Endothelial cell of umbilical vein (primary cell): ENCODE measurements at regions not wholly inside any gene's neighbourhood (a gene's known extent, or its start where the extent isn't known, plus 50 kb on each side); places are given as distances from the start of the nearest gene placed in this dataset.

Experiments
- BruUV-seq: library from RNA; stranded (reverse); fragments of 400-500 nt; replicated peaks from 2 replicates; lab custom pipeline; 2021; lab: Mats Ljungman, UMichigan
- CTCF ChIA-PET: fragments of 300-600, 350-600 bp; sonication (Branson Sonifier 250); formaldehyde crosslinking; loops from one replicate; lab custom pipeline; 2021; ENCODE audit warnings: antibody characterized with exemption, inconsistent platforms; lab: Charles Lee
- POLR2A ChIA-PET: fragments of 300-600, 350-600 bp; sonication (Branson Sonifier 250); formaldehyde crosslinking; loops from one replicate; lab custom pipeline; 2021; ENCODE audit warnings: antibody characterized with exemption, inconsistent platforms; lab: Charles Lee
- DNase-seq: peaks from one replicate; pipeline ENCODE4 v3.0.0-alpha.2; 2011; ENCODE audit warnings: low read depth, low spot score
- FAIRE-seq: peaks from 2 replicates; lab custom pipeline; 2011; peaks lifted over from hg19 to GRCh38; lab: Jason Lieb, UNC
- H2AFZ ChIP-seq: 2 replicates; pipeline ENCODE4 v1.6.0; 2012; ENCODE audit warnings: low read depth, low read length, control low read depth, inconsistent platforms
- H3K27ac ChIP-seq: 2 replicates; pipeline ENCODE4 v1.5.1; 2011; ENCODE audit warnings: low read depth, mild to moderate bottlenecking, control low read depth, low read length, moderate library complexity; ENCODE audit not compliant: insufficient read depth
- H3K27me3 ChIP-seq, 2 experiments: 2 replicates each; pipeline versions ENCODE4 v1.6.0 to v1.6.1; 2011; ENCODE audit warnings: low read length in 2 of 2, mixed read lengths in 1 of 2; ENCODE audit not compliant: control insufficient read depth in 2 of 2, insufficient read depth in 2 of 2
- H3K36me3 ChIP-seq, 2 experiments: 2 replicates in 1 of 2; 3 replicates in 1 of 2; pipeline ENCODE4 v1.5.1; 2011; ENCODE audit warnings: low read length in 2 of 2, mild to moderate bottlenecking in 1 of 2, moderate library complexity in 1 of 2; ENCODE audit not compliant: control insufficient read depth in 2 of 2, insufficient read depth in 2 of 2; ENCODE audit errors: extremely low read depth in 1 of 2
- H3K4me1 ChIP-seq: 3 replicates; pipeline ENCODE4 v1.5.1; 2011; ENCODE audit warnings: mild to moderate bottlenecking, low read length; ENCODE audit not compliant: control insufficient read depth, insufficient read depth; ENCODE audit errors: extremely low read depth
- H3K4me2 ChIP-seq: 2 replicates; pipeline ENCODE4 v1.6.1; 2011; ENCODE audit warnings: low read length, control low read depth, mixed read lengths; ENCODE audit not compliant: insufficient read depth
- H3K4me3 ChIP-seq, 3 experiments: fragments of 200-600 bp in 1 of 3; sonication (generic), shearing (Covaris generic) in 1 of 3; replicated peaks in 1 of 3; 2 replicates each; pipeline ENCODE4 v1.5.1; 2011 to 2016; ENCODE audit warnings: control low read depth in 3 of 3, low read length in 3 of 3, mild to moderate bottlenecking in 2 of 3, inconsistent platforms in 1 of 3, low read depth in 1 of 3, moderate library complexity in 1 of 3; ENCODE audit not compliant: insufficient read depth in 1 of 3
- H3K79me2 ChIP-seq: 2 replicates; pipeline ENCODE4 v1.6.0; 2012; ENCODE audit warnings: low read length, inconsistent platforms; ENCODE audit not compliant: control insufficient read depth, insufficient read depth
- H3K9ac ChIP-seq: replicated peaks from 2 replicates; pipeline ENCODE3; 2011; ENCODE audit warnings: low read length, control low read depth; ENCODE audit not compliant: insufficient read depth; ENCODE audit errors: extremely low read depth
- H3K9me1 ChIP-seq: replicated peaks from 3 replicates; pipeline ENCODE4 v1.6.0; 2011; ENCODE audit warnings: mild to moderate bottlenecking, low read length; ENCODE audit not compliant: control insufficient read depth, insufficient read depth; ENCODE audit errors: extremely low read depth
- H3K9me3 ChIP-seq: replicated peaks from 2 replicates; pipeline ENCODE4 v1.5.1; 2012; ENCODE audit warnings: low read length, inconsistent platforms; ENCODE audit not compliant: control insufficient read depth, insufficient read depth
- H4K20me1 ChIP-seq: replicated peaks from 2 replicates; pipeline ENCODE3; 2011; ENCODE audit warnings: mild to moderate bottlenecking, low read length; ENCODE audit not compliant: control insufficient read depth, insufficient read depth; ENCODE audit errors: extremely low read depth
- CTCF ChIP-seq, 2 donors: IDR thresholded peaks; 1 replicate in 1 of 2; 2 replicates in 1 of 2; pipeline ENCODE4 v1.5.1; 2011; ENCODE audit warnings: low read length in 2 of 2, mild to moderate bottlenecking in 2 of 2, moderate library complexity in 2 of 2, control low read depth in 1 of 2, inconsistent platforms in 1 of 2, low read depth in 1 of 2; ENCODE audit not compliant: insufficient read depth in 1 of 2; ENCODE audit errors: extremely low read depth in 1 of 2
- EZH2 ChIP-seq: IDR thresholded peaks from 2 replicates; pipeline ENCODE4 v1.6.1; 2012; ENCODE audit warnings: borderline replicate concordance, low read depth, mild to moderate bottlenecking, moderate library complexity, low read length, inconsistent platforms; ENCODE audit not compliant: severe bottlenecking
- FOS ChIP-seq: IDR thresholded peaks from 2 replicates; pipeline ENCODE4 v1.6.1; 2011; ENCODE audit warnings: mild to moderate bottlenecking, low read length, moderate library complexity, borderline replicate concordance; ENCODE audit not compliant: insufficient read depth
- GATA2 ChIP-seq: IDR thresholded peaks from 2 replicates; pipeline ENCODE4 v1.7.0; 2011; ENCODE audit warnings: low read depth, mild to moderate bottlenecking, moderate library complexity, mixed read lengths, low read length; ENCODE audit not compliant: insufficient read length, insufficient read depth
- JUN ChIP-seq: IDR thresholded peaks from 2 replicates; pipeline ENCODE4 v1.6.1; 2011; ENCODE audit warnings: borderline replicate concordance, low read depth; ENCODE audit not compliant: insufficient read length, insufficient read depth
- MAX ChIP-seq: IDR thresholded peaks from 2 replicates; pipeline ENCODE4 v1.6.1; 2011; ENCODE audit not compliant: insufficient read depth, insufficient read length
- MYC ChIP-seq: IDR thresholded peaks from one replicate; pipeline ENCODE4 v1.6.1; 2011; ENCODE audit warnings: mild to moderate bottlenecking, low read depth, low read length
- POLR2A ChIP-seq: IDR thresholded peaks from 2 replicates; pipeline ENCODE4 v1.6.1; 2012; ENCODE audit warnings: low read depth, mild to moderate bottlenecking, control low read depth, low read length
- POLR2AphosphoS5 ChIP-seq: IDR thresholded peaks from 2 replicates; pipeline ENCODE4 v1.6.1; 2012; ENCODE audit warnings: low read depth, mild to moderate bottlenecking, control low read depth, low read length, moderate library complexity; ENCODE audit not compliant: insufficient read depth
- dilution Hi-C: fragments of 300-500 bp; cut with MboI; formaldehyde crosslinking; loops from one replicate; pipeline ENCODE4 v1.15.0; 2019; ENCODE audit warnings: low sequenced_read_pairs; ENCODE audit not compliant: extremely low pct_ligation_motif_present
- intact Hi-C: fragments of 100-400 bp; cut with micrococcal nuclease; formaldehyde crosslinking; loops from one replicate; pipeline ENCODE4 v1.10.0; 2022

- TF ChIP-seq GATA2 (no peak), POLR2A (no peak), MYC (no peak), FOS (no peak), JUN (no peak), CTCF (IDR thresholded peaks at IDR 0.05; ENCODE audit: extremely low read depth in 1 of 2, insufficient read depth in 1 of 2, low read depth in 1 of 2, low read length in 2 of 2) (no peak), POLR2AphosphoS5 (no peak), MAX (no peak), EZH2 (no peak)
- intact Hi-C loops (loop anchor here (2.0 kb wide), 1 partner anchor 20 kb away; no protein-coding TSS in a partner anchor), dilution Hi-C loops (no loop called here)
- FAIRE-seq (no peak), DNase-seq (no peak)
- BruUV-seq, result no TSS peak
- Histone ChIP-seq H3K27me3 (peaks cover 9 to 21% of the 10 kb centered on the region in 2 experiments), H3K27ac (no peak overlapping the region), H2AFZ (no peak overlapping the region), H3K4me2 (no peak overlapping the region), H3K9ac (no peak overlapping the region), H3K36me3 (no peaks in the 10 kb centered on the region), H3K79me2 (no peaks in the 10 kb centered on the region), H4K20me1 (no peaks in the 10 kb centered on the region), H3K4me3 (no peak overlapping the region), H3K4me1 (peaks cover 2% of the 10 kb centered on the region), H3K9me1 (no peaks in the 10 kb centered on the region), H3K9me3 (no peaks in the 10 kb centered on the region)
- CTCF ChIA-PET, result interaction anchor here (0.6 to 2.0 kb wide), 9 partner anchors 10 to 333 kb away, joined by 3 to 13 read pairs (median 4); no protein-coding TSS in a partner anchor
- POLR2A ChIA-PET, result no interaction called here
These were observed 67.0 kb downstream of the FAM241B start for GRCh38 chr10:69697006-69697405.
